Mucosa of rectum (tissue), 2 donors: ENCODE measurements at regions not wholly inside any gene's neighbourhood (a gene's known extent, or its start where the extent isn't known, plus 50 kb on each side); places are given as distances from the start of the nearest gene placed in this dataset.
"Not testable (repeated sequence)": the region's sequence is repeated elsewhere in the genome, so short reads cannot be mapped to it uniquely, and the experiment has no call there.

Experiments used
- H3K27ac ChIP-seq, 2 donors: one replicate each; pipeline ENCODE4 v1.7.0; 2013; ENCODE audit warnings: inconsistent platforms in 2 of 2, low read depth in 2 of 2, low read length in 2 of 2
- H3K27me3 ChIP-seq, 2 donors: one replicate each; pipeline ENCODE4 v1.7.0; 2013; ENCODE audit warnings: low read length in 2 of 2; ENCODE audit not compliant: control insufficient read depth in 2 of 2, insufficient read depth in 2 of 2
- H3K36me3 ChIP-seq, 2 donors: one replicate each; pipeline ENCODE4 v1.7.0; 2013; ENCODE audit warnings: low read length in 2 of 2; ENCODE audit not compliant: control insufficient read depth in 2 of 2, insufficient read depth in 2 of 2
- H3K4me1 ChIP-seq, 2 donors: one replicate each; pipeline ENCODE4 v1.7.0; 2013; ENCODE audit warnings: low read length in 2 of 2, mild to moderate bottlenecking in 1 of 2; ENCODE audit not compliant: control insufficient read depth in 2 of 2, insufficient read depth in 2 of 2
- H3K4me3 ChIP-seq, 2 donors: one replicate each; pipeline ENCODE4 v1.7.0; 2013; ENCODE audit warnings: low read length in 2 of 2
- H3K9ac ChIP-seq, 2 donors: one replicate each; pipeline ENCODE4 v1.7.0; 2013; ENCODE audit warnings: low read length in 2 of 2, low read depth in 1 of 2, mild to moderate bottlenecking in 1 of 2
- H3K9me3 ChIP-seq, 2 donors: one replicate each; pipeline ENCODE4 v1.7.0; 2013; ENCODE audit warnings: low read length in 2 of 2; ENCODE audit not compliant: control insufficient read depth in 2 of 2
- donor health status: healthy.
- donor health status: Normal muscosa, but diverticular disease.

GRCh38 chr6:10140824-10141223 lies 274.1 kb downstream of the TFAP2A start:
- Histone ChIP-seq H3K4me3 (no peak overlapping the region), H3K27me3 (no peaks in the 10 kb centered on the region), H3K9ac (no peak overlapping the region), H3K9me3 (no peaks in the 10 kb centered on the region), H3K4me1 (no peaks in the 10 kb centered on the region), H3K36me3 (no peaks in the 10 kb centered on the region), H3K27ac (no peak overlapping the region)

- H3K4me3 ChIP-seq = no peak overlapping the region
- no peak overlapping the region for H3K27ac ChIP-seq
- H3K9me3 ChIP-seq = no peaks in the 10 kb centered on the region
- no peaks in the 10 kb centered on the region for H3K27me3 ChIP-seq
- H3K9ac ChIP-seq = no peak overlapping the region
- no peaks in the 10 kb centered on the region for H3K36me3 ChIP-seq
- no peaks in the 10 kb centered on the region for H3K4me1 ChIP-seq
Measured at GRCh38 chr6:10140136-10140535, 274.7 kb downstream of the TFAP2A start.

- H3K27me3 ChIP-seq = no peaks in the 10 kb centered on the region
- H3K9ac ChIP-seq = no peak overlapping the region
- H3K4me3 ChIP-seq = no peak overlapping the region
- H3K27ac ChIP-seq = no peak overlapping the region
- H3K9me3 ChIP-seq = no peaks in the 10 kb centered on the region
- H3K36me3 ChIP-seq = no peaks in the 10 kb centered on the region
- H3K4me1 ChIP-seq = no peaks in the 10 kb centered on the region
Measured at GRCh38 chr6:10138917-10139316, 276.0 kb downstream of the TFAP2A start.

- Histone ChIP-seq H3K27ac (no peak overlapping the region), H3K4me1 (no peaks in the 10 kb centered on the region), H3K36me3 (no peaks in the 10 kb centered on the region), H3K9ac (no peak overlapping the region), H3K27me3 (no peaks in the 10 kb centered on the region), H3K4me3 (no peak overlapping the region), H3K9me3 (no peaks in the 10 kb centered on the region)
Measured at GRCh38 chr6:10136636-10137035, 278.2 kb downstream of the TFAP2A start.

GRCh38 chr6:10134185-10134584 lies 280.7 kb downstream of the TFAP2A start:
- H3K9ac ChIP-seq, H3K27me3 ChIP-seq, H3K27ac ChIP-seq, H3K36me3 ChIP-seq, H3K4me3 ChIP-seq, H3K9me3 ChIP-seq, H3K4me1 ChIP-seq: not testable (repeated sequence)

- H3K27ac ChIP-seq = no peak overlapping the region
- no peaks in the 10 kb centered on the region for H3K4me1 ChIP-seq
- H3K9ac ChIP-seq = no peak overlapping the region
- no peak overlapping the region for H3K4me3 ChIP-seq
- no peaks in the 10 kb centered on the region for H3K9me3 ChIP-seq
- no peaks in the 10 kb centered on the region for H3K27me3 ChIP-seq
- no peaks in the 10 kb centered on the region for H3K36me3 ChIP-seq
Measured at GRCh38 chr6:10128721-10129120, 286.2 kb downstream of the TFAP2A start.

GRCh38 chr6:10122164-10122563 lies 292.7 kb downstream of the TFAP2A start:
- no peaks in the 10 kb centered on the region for H3K9me3 ChIP-seq
- H3K9ac ChIP-seq = no peak overlapping the region
- H3K36me3 ChIP-seq = no peaks in the 10 kb centered on the region
- H3K4me3 ChIP-seq = no peak overlapping the region
- no peaks in the 10 kb centered on the region for H3K27me3 ChIP-seq
- no peak overlapping the region for H3K27ac ChIP-seq
- H3K4me1 ChIP-seq = no peaks in the 10 kb centered on the region

- no peaks in the 10 kb centered on the region for H3K4me1 ChIP-seq
- H3K9ac ChIP-seq = no peak overlapping the region
- H3K27me3 ChIP-seq = peaks cover 0 to 2% of the 10 kb centered on the region in 2 donors
- H3K9me3 ChIP-seq = no peaks in the 10 kb centered on the region
- no peak overlapping the region for H3K4me3 ChIP-seq
- H3K36me3 ChIP-seq = no peaks in the 10 kb centered on the region
- H3K27ac ChIP-seq = no peak overlapping the region
Measured at GRCh38 chr6:10112871-10113549, 301.9 kb downstream of the TFAP2A start.

GRCh38 chr6:10111975-10112374 lies 302.9 kb downstream of the TFAP2A start:
- no peaks in the 10 kb centered on the region for H3K36me3 ChIP-seq
- H3K27ac ChIP-seq = no peak overlapping the region
- no peak overlapping the region for H3K9ac ChIP-seq
- H3K9me3 ChIP-seq = no peaks in the 10 kb centered on the region
- H3K4me3 ChIP-seq = no peak overlapping the region
- H3K4me1 ChIP-seq = no peaks in the 10 kb centered on the region
- H3K27me3 ChIP-seq = peaks cover 0 to 2% of the 10 kb centered on the region in 2 donors

GRCh38 chr6:10101551-10102252 lies 313.2 kb downstream of the TFAP2A start:
- Histone ChIP-seq H3K9me3 (no peaks in the 10 kb centered on the region), H3K27me3 (no peaks in the 10 kb centered on the region), H3K36me3 (no peaks in the 10 kb centered on the region), H3K4me3 (no peak overlapping the region), H3K4me1 (no peaks in the 10 kb centered on the region), H3K9ac (no peak overlapping the region), H3K27ac (no peak overlapping the region)
